ENCODE measurements at regions not wholly inside any gene's neighbourhood (a gene's known extent, or its start where the extent isn't known, plus 50 kb on each side); places are given as distances from the start of the nearest gene placed in this dataset.

DNA sequence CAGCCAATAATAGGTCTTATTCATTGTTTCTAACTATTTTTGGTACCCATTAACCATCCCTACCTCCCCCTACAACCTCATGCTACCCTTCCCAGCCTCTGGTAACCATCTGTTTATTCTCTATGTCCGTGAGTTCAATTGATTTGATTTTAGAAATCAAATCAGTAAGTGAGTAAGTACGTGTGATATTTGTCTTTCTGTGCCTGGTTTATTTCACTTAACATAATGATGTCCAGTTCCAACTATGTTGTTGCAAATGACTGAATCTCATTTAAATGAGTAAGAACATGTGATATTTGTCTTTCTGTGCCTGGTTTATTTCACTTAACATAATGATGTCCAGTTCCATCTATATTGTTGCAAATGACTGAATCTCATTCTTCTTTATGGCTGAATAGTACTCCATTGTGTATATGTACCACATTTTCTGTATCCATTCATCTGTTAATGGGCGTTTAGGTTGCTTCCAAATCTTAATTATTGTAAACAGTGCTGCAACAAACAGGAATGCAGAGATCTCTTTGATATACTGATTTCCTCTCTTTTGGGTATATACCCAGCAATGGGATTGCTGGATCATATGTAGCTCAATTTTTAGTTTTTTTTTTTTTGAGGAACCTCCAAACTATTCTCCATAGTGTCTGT lies 49.7 kb upstream of the BICC1 start:
- TF ChIP-seq, protein P1, sequence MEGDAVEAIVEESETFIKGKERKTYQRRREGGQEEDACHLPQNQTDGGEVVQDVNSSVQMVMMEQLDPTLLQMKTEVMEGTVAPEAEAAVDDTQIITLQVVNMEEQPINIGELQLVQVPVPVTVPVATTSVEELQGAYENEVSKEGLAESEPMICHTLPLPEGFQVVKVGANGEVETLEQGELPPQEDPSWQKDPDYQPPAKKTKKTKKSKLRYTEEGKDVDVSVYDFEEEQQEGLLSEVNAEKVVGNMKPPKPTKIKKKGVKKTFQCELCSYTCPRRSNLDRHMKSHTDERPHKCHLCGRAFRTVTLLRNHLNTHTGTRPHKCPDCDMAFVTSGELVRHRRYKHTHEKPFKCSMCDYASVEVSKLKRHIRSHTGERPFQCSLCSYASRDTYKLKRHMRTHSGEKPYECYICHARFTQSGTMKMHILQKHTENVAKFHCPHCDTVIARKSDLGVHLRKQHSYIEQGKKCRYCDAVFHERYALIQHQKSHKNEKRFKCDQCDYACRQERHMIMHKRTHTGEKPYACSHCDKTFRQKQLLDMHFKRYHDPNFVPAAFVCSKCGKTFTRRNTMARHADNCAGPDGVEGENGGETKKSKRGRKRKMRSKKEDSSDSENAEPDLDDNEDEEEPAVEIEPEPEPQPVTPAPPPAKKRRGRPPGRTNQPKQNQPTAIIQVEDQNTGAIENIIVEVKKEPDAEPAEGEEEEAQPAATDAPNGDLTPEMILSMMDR (conservative IDR thresholded peaks at IDR 0.05; ENCODE audit: low read depth, low read length): no peak
- no peak for DNase-seq (ENCODE audit: low read depth)
- H3K4me3 ChIP-seq (ENCODE audit: low read length): no peak overlapping the region

Measured in retinal pigment epithelial cell (primary cell).